ENCODE measurements at regions not wholly inside any gene's neighbourhood (a gene's known extent, or its start where the extent isn't known, plus 50 kb on each side); places are given as distances from the start of the nearest gene placed in this dataset.

GRCh38 chr3:102830415-102830814 lies 395.6 kb downstream of the ZPLD1 start:
- DNase-seq (ENCODE audit: extremely low spot score) = no peak
- POLR2A ChIA-PET = no interaction called here
- TF ChIP-seq CTCF (IDR thresholded peaks at IDR 0.05; ENCODE audit: control extremely low read depth, extremely low read depth, low read depth, missing control alignments) = no peak
- CTCF ChIA-PET = interaction anchor here (0.7 kb wide), 1 partner anchor 11 kb away, joined by 3 read pairs; no protein-coding TSS in a partner anchor

GRCh38 chr3:102841866-102842265 lies 407.1 kb downstream of the ZPLD1 start:
- ChIA-PET POLR2A (no interaction called here), CTCF (interaction anchor here (1.0 kb wide), 1 partner anchor 15 kb away, joined by 4 read pairs; no protein-coding TSS in a partner anchor)
- DNase-seq (ENCODE audit: extremely low spot score) = no peak
- no peak for TF ChIP-seq CTCF (IDR thresholded peaks at IDR 0.05; ENCODE audit: control extremely low read depth, extremely low read depth, low read depth, missing control alignments)

- DNase-seq (ENCODE audit: extremely low spot score) = no peak
- ChIA-PET POLR2A (no interaction called here), CTCF (no interaction called here)
- TF ChIP-seq CTCF (IDR thresholded peaks at IDR 0.05; ENCODE audit: control extremely low read depth, extremely low read depth, low read depth, missing control alignments) = no peak
Observed at GRCh38 chr3:102866845-102867244, 432.0 kb downstream of the ZPLD1 start.

GRCh38 chr3:102883515-102883914 lies 448.7 kb downstream of the ZPLD1 start:
- no peak for TF ChIP-seq CTCF (IDR thresholded peaks at IDR 0.05; ENCODE audit: control extremely low read depth, extremely low read depth, low read depth, missing control alignments)
- no peak for DNase-seq (ENCODE audit: extremely low spot score)
- ChIA-PET POLR2A (no interaction called here), CTCF (no interaction called here)

- no peak for DNase-seq (ENCODE audit: extremely low spot score)
- CTCF ChIA-PET = interaction anchor here (1.2 kb wide), 1 partner anchor 11 kb away, joined by 3 read pairs; no protein-coding TSS in a partner anchor
- no peak for TF ChIP-seq CTCF (IDR thresholded peaks at IDR 0.05; ENCODE audit: control extremely low read depth, extremely low read depth, low read depth, missing control alignments)
- POLR2A ChIA-PET = no interaction called here
Observed at GRCh38 chr3:102885289-102885688, 450.5 kb downstream of the ZPLD1 start.

GRCh38 chr3:102887431-102887830 lies 452.6 kb downstream of the ZPLD1 start:
- CTCF ChIA-PET = no interaction called here
- POLR2A ChIA-PET = no interaction called here
- TF ChIP-seq CTCF (IDR thresholded peaks at IDR 0.05; ENCODE audit: control extremely low read depth, extremely low read depth, low read depth, missing control alignments) = no peak
- DNase-seq (ENCODE audit: extremely low spot score) = no peak

All from GM10248 (cell line).